ENCODE measurements at regions not wholly inside any gene's neighbourhood (a gene's known extent, or its start where the extent isn't known, plus 50 kb on each side); places are given as distances from the start of the nearest gene placed in this dataset.

- no peak for DNase-seq
Observed at GRCh38 chr16:9188721-9189120, 97.3 kb downstream of the HAPSTR1 start.

GRCh38 chr16:9191274-9191850, 99.9 kb downstream of the HAPSTR1 start:
- no peak for DNase-seq

- DNase-seq, result no peak
Observed at GRCh38 chr16:9192746-9193145, 101.3 kb downstream of the HAPSTR1 start.

DNA sequence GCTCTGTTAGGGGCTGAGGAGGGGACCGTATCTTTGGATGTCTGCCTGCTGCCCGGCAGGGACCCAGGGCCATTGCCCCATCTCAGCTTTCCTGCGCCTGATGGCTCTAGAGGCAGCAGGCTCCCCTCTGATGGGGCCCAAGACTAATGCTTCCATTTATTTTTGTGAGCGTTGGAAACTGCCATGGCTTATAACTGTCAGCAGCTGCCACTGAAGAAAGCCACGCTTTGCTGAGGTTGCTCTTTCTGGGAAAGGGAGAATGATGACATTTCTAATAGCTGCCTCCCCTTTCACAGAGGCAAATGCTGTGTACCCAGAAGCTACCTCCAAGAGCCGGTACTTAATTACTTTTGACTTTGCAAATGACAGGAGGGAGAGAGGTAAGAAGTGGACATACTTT, 103.8 kb downstream of the HAPSTR1 start:
- no peak for DNase-seq

DNA sequence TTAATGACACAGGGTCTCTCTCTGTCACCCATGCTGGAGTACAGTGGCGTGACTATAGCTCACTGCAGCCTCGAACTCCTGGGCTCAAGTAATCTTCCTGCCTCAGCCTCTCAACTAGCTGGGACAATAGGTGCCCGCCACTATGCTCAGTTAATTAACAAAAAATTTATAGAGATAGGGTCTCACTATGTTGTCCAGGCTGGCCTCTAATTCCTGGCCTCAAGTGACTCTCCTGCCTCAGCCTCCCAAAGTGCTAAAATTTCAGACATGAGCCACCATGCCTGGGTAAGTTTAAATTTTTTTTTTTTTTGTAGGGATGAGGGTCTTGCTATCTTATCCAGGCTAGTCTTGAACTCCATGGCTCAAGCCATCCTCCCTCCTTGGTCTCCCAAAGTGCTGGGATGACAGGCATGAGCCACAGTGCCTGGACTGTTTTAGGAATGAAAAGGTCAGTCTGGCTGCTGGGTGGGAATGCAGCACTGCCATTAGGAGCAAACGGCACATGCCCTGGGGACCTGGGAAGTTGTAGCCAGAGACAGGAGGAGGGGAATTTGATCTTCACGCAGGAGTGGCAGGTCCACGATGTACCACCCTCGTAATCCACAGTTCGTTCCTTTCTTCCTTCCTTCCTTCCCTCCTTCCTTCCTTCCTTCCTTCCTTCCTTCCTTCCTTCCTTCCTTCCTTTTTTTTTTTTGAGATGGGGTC, 106.7 kb downstream of the HAPSTR1 start:
- no peak for DNase-seq

- DNase-seq, result no peak
Observed at GRCh38 chr16:9199311-9199710, 107.9 kb downstream of the HAPSTR1 start.

- no peak for DNase-seq
Observed at GRCh38 chr16:9199751-9200150, 108.3 kb downstream of the HAPSTR1 start.

- no peak for DNase-seq
Observed at GRCh38 chr16:9203956-9204355, 112.5 kb downstream of the HAPSTR1 start.

GRCh38 chr16:9205661-9206060, 114.2 kb downstream of the HAPSTR1 start:
- no peak for DNase-seq

DNA sequence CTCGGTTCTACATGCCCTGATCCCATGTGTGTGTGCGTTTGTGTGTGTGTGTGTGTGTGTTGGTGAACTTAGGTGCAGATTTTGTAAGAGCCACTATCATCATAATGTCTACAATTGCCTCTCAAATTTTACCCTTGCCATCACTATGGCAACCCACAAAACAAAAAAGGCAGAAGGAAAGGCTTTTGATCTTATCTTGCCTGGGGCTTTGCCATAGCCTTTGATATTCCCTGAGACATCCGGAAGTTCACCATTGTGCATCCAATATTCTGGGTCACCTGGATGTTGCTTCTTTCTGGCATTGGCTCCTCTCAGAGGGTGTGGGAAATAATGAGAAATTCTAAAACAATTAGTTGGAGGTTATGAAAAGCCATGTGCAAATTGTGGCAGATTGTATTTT, 114.7 kb downstream of the HAPSTR1 start:
- DNase-seq, result no peak

DNA sequence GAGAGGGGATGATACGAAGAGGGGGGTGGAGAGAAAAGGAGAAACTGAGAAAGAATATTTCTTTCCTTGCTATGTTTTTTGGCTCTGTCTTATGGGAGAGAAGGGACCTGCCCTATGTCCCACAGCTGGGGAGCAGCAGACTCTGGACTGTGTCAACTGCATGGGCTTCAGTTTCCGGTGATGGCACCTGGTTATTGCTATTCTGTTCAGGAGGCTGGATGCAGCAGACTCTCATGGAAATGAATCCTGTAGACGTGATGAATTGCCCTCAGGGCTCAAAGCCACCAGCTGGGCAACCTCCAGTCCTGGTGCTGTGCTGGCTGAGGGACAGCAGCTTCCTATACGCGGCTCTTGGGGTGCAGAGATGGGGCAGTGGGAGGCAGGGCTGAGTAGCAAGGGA, 121.2 kb downstream of the HAPSTR1 start:
- no peak for DNase-seq

- DNase-seq, result no peak
Observed at GRCh38 chr16:9219813-9220212, 128.4 kb downstream of the HAPSTR1 start.

DNA sequence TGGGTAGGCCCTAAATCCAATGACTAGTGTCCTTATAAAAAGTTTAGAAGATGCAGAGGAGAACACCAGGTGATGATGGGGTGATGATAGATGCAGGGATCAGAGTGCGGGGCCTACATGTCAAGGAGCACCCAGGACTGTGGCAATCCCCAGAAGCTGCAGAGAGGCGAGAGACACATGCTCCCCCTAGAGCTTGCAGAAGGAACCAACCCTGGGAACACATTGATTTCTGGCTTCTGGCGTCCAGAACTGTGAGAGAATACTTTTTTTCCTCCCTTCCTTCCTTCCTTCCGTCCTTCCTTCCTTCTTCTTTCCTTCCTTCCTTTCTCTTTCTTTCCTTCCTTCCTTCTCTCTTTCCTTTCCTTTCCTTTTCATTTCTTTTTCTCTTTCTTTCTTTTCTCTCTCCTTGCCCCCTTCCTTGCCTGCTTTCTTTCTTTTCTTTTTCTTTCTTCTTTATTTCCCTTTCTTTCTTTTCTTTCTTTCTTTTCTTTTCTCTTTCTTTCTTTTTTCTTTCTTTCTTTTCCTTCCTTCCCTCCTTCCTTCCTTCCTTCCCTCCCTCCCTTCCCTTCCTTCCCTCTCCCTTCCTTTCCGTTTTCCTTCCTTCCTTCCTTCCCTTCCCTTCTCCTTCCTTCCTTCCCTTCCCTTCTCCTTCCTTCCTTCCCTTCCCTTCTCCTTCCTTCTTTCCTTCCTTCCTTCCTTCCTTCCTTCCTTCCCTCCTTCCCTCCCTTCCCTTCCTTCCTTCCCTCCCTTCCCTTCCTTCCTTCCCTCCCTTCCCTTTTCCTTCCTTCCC, 134.3 kb downstream of the HAPSTR1 start:
- DNase-seq, result no peak

- no peak for DNase-seq
Observed at GRCh38 chr16:9226924-9227323, 135.5 kb downstream of the HAPSTR1 start.

DNA sequence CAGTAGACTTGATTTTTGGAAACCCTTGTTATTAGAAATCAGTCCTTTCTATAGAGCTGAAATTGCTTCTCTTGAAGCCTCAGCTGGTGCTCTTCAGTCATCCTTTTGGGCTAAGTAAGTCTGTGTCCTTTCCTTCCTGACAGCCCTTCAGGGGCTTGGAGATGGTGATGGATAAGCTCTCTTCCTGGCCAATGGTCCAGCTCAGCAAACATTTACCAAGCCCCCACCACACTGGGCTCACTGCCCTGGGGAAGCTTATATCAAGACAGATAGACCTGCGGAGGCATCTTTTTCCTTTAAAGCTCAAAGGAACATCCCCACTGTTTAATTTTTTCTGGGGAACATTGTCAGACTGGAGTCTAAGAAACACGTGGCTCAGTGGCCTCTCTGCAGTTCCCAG, 139.6 kb downstream of the HAPSTR1 start:
- no peak for DNase-seq

DNA sequence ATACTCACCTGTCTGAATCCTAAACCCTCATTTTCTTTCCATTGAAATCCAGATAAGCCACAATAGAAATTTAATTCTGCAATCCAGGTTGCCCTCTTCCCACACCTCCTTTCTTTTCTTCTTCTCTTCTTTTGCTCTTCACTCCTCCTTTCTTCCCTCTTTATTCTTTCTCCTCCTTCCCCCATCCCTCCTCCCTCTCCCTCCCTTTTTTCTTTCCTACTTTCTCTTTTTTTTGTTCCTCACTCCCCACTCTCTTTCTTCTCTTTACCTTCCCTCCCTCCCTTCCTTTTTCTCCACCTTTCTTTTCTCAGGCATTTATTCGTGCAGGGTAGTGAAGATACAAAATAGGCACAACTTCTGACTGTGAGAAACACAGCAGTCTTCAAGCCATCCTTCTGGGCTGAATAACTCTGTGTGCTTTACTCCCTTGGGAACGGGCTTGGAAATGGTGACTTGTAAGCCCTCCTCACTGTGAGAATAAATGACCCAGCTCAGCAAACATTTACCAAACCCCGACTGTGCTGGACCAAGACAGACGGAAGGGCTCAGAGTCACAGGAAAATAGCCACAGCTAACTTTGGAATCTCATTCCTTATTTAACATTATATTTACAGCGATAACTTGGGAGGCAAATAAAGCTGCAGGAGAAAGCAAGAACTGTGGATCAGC, 140.8 kb downstream of the HAPSTR1 start:
- DNase-seq, result no peak

- peak; percentile 29 for DNase-seq
Observed at GRCh38 chr16:9235867-9236266, 144.4 kb downstream of the HAPSTR1 start.

- DNase-seq, result no peak
Observed at GRCh38 chr16:9236319-9236718, 144.9 kb downstream of the HAPSTR1 start.

DNA sequence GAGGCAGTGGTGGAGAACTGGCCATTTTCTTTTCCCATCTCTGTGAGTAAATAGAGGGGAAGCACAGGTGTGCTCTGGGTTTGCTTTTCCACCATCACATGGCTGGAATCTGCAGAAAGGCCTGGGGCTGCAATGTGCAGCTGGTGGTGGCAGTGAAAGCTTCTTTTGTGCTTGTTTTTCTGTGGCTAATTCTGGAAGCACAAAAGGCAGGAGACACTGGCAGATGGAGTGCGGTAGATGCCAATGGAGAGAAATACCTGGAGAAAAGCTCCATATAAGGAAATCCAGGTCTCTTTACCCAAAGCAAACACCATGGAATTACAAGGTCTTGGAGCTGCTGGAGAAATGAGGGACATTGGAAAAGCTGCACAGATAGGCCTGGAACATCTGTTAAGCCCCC, 146.9 kb downstream of the HAPSTR1 start:
- DNase-seq, result no peak

DNA sequence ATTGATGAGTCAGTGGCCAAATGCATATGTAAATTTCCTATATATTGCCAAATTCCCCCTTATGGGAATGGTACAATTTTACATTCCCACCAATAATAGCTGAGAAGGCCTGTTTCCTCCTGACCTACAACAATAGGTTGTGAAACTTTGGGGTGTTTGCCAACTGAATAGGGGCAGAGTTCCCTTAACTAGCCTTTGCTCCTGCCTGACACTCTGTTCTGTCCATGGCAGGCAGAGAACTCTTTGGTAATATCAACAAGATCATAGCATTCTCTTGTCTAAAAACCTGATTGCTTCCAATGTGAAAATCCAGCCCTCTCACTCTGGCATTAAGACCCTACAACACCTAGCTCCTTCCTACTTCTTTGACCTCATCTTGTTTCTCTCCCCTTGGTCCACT, 149.7 kb downstream of the HAPSTR1 start:
- no peak for DNase-seq

DNA sequence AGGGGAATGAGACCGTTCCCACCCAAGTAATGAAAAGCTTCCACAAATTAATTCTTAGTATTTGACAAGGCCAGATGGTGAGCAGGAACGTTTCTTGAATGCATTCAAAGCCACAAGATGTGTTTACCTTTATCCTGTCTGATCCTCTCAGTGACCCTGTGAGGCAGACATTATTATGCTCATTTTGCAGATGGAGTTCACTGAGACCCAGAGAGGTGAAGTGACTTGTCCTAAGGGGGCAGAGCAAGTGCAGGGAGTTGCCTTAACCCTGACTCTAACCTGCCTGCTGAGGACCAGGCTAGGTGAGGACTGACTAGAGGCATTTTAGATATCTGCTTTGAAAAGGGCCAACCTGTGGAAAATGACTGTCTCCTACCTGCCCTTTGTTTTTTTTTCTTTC, 156.7 kb downstream of the HAPSTR1 start:
- DNase-seq, result no peak

GRCh38 chr16:9249534-9249933, 158.1 kb downstream of the HAPSTR1 start:
- DNase-seq, result no peak

DNA sequence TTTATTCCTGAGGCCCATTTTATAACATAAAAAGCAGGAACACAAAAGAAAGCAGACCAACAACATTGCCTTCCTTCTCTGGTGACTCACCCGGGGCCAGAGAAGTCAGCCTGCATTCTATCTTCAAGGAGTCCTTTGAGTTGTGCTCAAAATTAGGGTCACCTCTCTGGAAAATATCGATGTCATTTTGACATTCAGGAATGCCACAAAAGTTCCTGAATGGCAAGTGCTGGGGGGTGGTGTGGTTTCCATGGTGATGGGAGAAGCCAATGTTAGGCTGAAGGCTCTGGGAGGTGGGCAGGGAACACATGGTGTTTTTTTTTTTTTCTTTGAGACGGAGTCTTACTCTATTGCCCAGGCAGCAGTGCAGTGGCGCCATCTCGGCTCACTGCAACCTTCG, 159.6 kb downstream of the HAPSTR1 start:
- DNase-seq, result no peak

DNA sequence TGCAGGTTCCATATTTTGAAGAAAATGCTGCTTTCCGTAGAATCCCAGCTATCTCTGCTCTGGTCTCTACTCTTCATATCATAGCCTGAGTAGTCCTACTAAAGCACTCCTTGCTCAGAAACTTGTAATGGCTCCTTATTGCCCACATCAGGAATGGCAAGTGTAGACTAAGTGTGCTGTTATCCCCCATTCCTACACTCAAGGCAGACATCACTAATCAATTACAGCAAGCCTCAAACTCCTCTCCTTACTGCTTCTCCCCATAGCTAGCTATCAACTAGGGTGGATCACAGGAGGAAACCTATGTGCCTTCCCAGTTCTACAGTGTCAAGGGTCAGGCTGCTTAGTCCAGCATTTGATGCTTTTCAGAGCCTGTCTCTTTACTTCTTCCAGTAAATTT, 163.4 kb downstream of the HAPSTR1 start:
- no peak for DNase-seq
